ENCODE measurements at regions not wholly inside any gene's neighbourhood (a gene's known extent, or its start where the extent isn't known, plus 50 kb on each side); places are given as distances from the start of the nearest gene placed in this dataset.
"Not testable (repeated sequence)": the region's sequence is repeated elsewhere in the genome, so short reads cannot be mapped to it uniquely, and the experiment has no call there.

- no peaks in the 10 kb centered on the region for H3K36me3 ChIP-seq (ENCODE audit: low read depth)
- TF ChIP-seq, protein P1, sequence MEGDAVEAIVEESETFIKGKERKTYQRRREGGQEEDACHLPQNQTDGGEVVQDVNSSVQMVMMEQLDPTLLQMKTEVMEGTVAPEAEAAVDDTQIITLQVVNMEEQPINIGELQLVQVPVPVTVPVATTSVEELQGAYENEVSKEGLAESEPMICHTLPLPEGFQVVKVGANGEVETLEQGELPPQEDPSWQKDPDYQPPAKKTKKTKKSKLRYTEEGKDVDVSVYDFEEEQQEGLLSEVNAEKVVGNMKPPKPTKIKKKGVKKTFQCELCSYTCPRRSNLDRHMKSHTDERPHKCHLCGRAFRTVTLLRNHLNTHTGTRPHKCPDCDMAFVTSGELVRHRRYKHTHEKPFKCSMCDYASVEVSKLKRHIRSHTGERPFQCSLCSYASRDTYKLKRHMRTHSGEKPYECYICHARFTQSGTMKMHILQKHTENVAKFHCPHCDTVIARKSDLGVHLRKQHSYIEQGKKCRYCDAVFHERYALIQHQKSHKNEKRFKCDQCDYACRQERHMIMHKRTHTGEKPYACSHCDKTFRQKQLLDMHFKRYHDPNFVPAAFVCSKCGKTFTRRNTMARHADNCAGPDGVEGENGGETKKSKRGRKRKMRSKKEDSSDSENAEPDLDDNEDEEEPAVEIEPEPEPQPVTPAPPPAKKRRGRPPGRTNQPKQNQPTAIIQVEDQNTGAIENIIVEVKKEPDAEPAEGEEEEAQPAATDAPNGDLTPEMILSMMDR (IDR thresholded peaks at IDR 0.05; ENCODE audit: poor library complexity, severe bottlenecking) = no peak
- no peaks in the 10 kb centered on the region for H3K9me3 ChIP-seq (ENCODE audit: severe bottlenecking)
- DNase-seq (ENCODE audit: low spot score) (no peak), ATAC-seq (ENCODE audit: low read depth) (no peak)
- no peaks in the 10 kb centered on the region for H3K4me1 ChIP-seq (ENCODE audit: insufficient read depth, poor library complexity, severe bottlenecking)
- H3K4me3 ChIP-seq (ENCODE audit: severe bottlenecking) = no peak overlapping the region
- H3K27me3 ChIP-seq (ENCODE audit: insufficient read depth, poor library complexity, severe bottlenecking) = no peaks in the 10 kb centered on the region
- H3K27ac ChIP-seq (ENCODE audit: poor library complexity, severe bottlenecking) = no peak overlapping the region
Measured at GRCh38 chr4:171242831-171243230, 570.4 kb upstream of the GALNTL6 start.

DNA sequence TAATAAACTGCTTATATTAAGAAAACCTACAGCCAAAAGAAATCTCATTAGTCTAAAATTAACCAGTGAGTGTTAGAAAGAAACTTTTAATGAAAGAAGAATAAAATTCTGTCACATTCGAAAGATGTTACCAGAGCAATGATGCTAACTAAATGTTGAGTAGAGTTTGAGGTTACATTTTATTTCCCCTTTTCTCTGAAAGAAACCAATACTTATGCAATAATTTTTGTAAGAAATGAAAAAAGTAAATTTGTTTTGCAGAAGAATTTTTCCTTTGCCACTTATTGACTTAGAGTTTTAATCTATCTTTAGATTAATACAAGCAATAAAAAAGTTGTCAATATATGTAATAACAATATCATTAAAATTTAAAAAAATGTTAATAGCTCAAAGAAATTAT lies 574.0 kb upstream of the GALNTL6 start:
- Histone ChIP-seq H3K36me3 (ENCODE audit: low read depth) (no peaks in the 10 kb centered on the region), H3K27ac (ENCODE audit: poor library complexity, severe bottlenecking) (no peak overlapping the region), H3K27me3 (ENCODE audit: insufficient read depth, poor library complexity, severe bottlenecking) (no peaks in the 10 kb centered on the region), H3K4me3 (ENCODE audit: severe bottlenecking) (no peak overlapping the region), H3K4me1 (ENCODE audit: insufficient read depth, poor library complexity, severe bottlenecking) (no peaks in the 10 kb centered on the region), H3K9me3 (ENCODE audit: severe bottlenecking) (no peaks in the 10 kb centered on the region)
- TF ChIP-seq, protein P1 (IDR thresholded peaks at IDR 0.05; ENCODE audit: poor library complexity, severe bottlenecking) = no peak
- DNase-seq (ENCODE audit: low spot score) (no peak), ATAC-seq (ENCODE audit: low read depth) (no peak)

DNA sequence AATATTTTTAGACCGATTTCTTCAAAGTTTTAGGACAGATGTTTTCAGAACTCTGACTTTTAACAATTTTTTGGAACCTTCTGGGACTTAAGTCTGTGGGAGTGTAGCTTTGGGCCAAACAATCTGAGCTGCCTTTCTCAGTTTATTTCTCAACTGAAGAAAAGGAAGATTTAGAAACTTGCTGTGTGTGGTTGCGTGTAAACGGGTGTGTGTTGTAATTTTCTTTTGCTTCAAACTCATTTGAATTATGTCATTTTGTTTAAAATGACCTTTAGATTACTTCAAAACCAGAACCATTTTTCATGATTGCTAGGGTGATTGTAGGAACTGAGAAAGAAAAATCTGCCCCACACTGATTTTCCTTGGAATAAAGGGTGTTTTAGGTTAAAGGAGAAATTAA lies 577.7 kb upstream of the GALNTL6 start:
- no peaks in the 10 kb centered on the region for H3K4me1 ChIP-seq (ENCODE audit: insufficient read depth, poor library complexity, severe bottlenecking)
- DNase-seq (ENCODE audit: low spot score) (no peak), ATAC-seq (ENCODE audit: low read depth) (no peak)
- no peaks in the 10 kb centered on the region for H3K36me3 ChIP-seq (ENCODE audit: low read depth)
- no peak overlapping the region for H3K4me3 ChIP-seq (ENCODE audit: severe bottlenecking)
- no peaks in the 10 kb centered on the region for H3K27me3 ChIP-seq (ENCODE audit: insufficient read depth, poor library complexity, severe bottlenecking)
- no peaks in the 10 kb centered on the region for H3K9me3 ChIP-seq (ENCODE audit: severe bottlenecking)
- no peak overlapping the region for H3K27ac ChIP-seq (ENCODE audit: poor library complexity, severe bottlenecking)
- TF ChIP-seq, protein P1 (IDR thresholded peaks at IDR 0.05; ENCODE audit: poor library complexity, severe bottlenecking) = no peak

DNA sequence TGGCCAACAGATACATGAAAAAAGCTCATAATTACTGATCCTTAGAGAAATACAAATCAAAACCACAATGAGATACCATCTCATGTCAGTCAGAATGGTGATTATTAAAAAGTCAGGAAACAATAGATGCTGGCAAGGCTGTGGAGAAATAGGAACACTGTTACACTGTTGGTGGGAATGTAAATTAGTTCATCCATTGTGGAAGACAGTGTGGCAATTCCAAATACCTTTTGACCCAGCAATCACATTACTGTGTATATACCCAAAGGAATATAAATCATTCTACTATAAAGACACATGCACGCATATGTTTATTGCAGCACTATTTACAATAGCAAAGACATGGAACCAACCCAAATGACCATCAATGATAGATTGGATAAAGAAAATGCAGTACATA lies 583.9 kb upstream of the GALNTL6 start:
- H3K4me3 ChIP-seq (ENCODE audit: severe bottlenecking); H3K4me1 ChIP-seq (ENCODE audit: insufficient read depth, poor library complexity, severe bottlenecking); H3K27ac ChIP-seq (ENCODE audit: poor library complexity, severe bottlenecking); ATAC-seq (ENCODE audit: low read depth); H3K27me3 ChIP-seq (ENCODE audit: insufficient read depth, poor library complexity, severe bottlenecking); H3K9me3 ChIP-seq (ENCODE audit: severe bottlenecking); DNase-seq (ENCODE audit: low spot score); H3K36me3 ChIP-seq (ENCODE audit: low read depth): not testable (repeated sequence)

GRCh38 chr4:171221181-171221580 lies 592.0 kb upstream of the GALNTL6 start:
- TF ChIP-seq, protein P1 (IDR thresholded peaks at IDR 0.05; ENCODE audit: poor library complexity, severe bottlenecking) = no peak

More at GRCh38 chr4:171221181-171221580, 592.0 kb upstream of the GALNTL6 start:
- no peak overlapping the region for H3K27ac ChIP-seq (ENCODE audit: poor library complexity, severe bottlenecking)
- H3K4me3 ChIP-seq (ENCODE audit: severe bottlenecking) = no peak overlapping the region
- no peak for DNase-seq (ENCODE audit: low spot score)
- no peaks in the 10 kb centered on the region for H3K4me1 ChIP-seq (ENCODE audit: insufficient read depth, poor library complexity, severe bottlenecking)
- ATAC-seq (ENCODE audit: low read depth) = no peak
- no peaks in the 10 kb centered on the region for H3K36me3 ChIP-seq (ENCODE audit: low read depth)
- no peaks in the 10 kb centered on the region for H3K9me3 ChIP-seq (ENCODE audit: severe bottlenecking)
- H3K27me3 ChIP-seq (ENCODE audit: insufficient read depth, poor library complexity, severe bottlenecking) = no peaks in the 10 kb centered on the region
